ENCODE measurements at regions not wholly inside any gene's neighbourhood (a gene's known extent, or its start where the extent isn't known, plus 50 kb on each side); places are given as distances from the start of the nearest gene placed in this dataset.

- H3K4me3 ChIP-seq (ENCODE audit: low read depth, low read length): no peak overlapping the region
These were observed 96.5 kb downstream of the RRAGC start for GRCh38 chr1:38763121-38763520.

DNA sequence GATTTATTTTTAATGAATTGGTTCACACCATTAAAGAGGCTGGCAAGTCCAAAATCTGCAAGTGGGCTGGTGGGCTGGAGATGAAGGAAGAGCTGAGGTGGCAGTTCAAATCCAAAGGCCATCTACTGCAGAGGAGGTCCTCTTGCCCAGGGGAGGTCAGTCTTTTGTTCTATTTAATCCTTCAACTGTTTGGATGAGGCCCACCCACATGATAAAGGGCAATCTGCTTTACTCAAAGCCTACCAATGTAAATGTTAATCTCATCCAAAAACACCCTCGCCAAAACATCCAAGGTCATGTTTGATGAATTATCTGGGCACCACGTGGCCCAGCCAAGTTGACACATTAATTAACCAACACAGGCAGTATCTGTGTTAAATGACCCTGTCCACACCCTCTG is 99.0 kb downstream of the RRAGC start:
- H3K4me3 ChIP-seq (ENCODE audit: low read depth, low read length): no peak overlapping the region
- DNase-seq (ENCODE audit: low read depth): no peak

More at GRCh38 chr1:38763121-38763520, 96.5 kb downstream of the RRAGC start:
- DNase-seq (ENCODE audit: low read depth): no peak

DNA sequence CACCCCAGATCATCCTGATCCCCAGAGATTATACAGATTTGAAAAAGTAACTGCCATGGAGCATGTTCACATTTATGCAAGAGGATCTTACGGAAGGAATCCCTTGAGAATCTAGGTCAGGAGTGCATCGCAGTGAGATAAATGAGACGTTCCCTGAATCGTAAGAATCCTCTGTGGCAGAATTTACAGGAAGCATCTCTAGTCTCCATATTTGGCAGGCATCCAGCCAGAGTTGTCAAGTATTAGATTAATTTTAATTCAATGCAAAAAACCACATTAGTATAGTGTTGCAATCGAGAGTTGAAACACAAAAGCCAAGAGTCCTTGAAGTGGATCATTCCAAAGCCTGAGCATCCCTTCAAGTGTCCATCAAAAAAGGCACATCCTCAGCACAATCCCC is 100.8 kb downstream of the RRAGC start:
- DNase-seq (ENCODE audit: low read depth): no peak

GRCh38 chr1:38746941-38747600 is 112.5 kb downstream of the RRAGC start:
- H3K4me3 ChIP-seq (ENCODE audit: low read depth, low read length): no peak overlapping the region
- DNase-seq (ENCODE audit: low read depth): no peak

More for the DNA sequence above, 100.8 kb downstream of the RRAGC start:
- no peak overlapping the region for H3K4me3 ChIP-seq (ENCODE audit: low read depth, low read length)

DNA sequence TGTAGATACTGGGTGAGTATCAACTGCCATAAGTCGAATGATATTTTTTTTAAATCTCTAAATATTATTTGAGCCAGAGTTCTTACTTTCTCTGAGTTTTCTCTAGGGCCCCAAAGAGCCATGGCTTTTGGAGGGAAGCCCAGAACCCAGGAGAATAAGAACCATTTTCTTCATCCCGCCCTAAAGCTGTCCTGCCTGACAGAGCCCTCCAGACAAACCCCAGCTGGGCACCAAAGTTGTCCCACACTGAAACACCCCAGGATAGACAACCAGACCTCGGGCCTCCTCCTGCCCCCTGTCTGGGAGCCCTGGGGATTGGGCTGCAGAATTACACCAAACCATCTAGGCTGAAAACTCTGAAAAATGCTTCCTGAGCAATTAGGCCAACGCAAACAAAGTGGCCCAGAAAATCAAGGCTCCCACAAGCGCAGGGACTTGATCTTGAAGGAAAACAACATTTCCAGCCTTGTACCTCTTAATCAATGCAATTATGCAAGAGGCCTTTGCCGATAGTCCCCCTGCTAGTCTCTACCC is 113.1 kb downstream of the RRAGC start:
- DNase-seq (ENCODE audit: low read depth): no peak

GRCh38 chr1:38745476-38746401 is 113.8 kb downstream of the RRAGC start:
- no peak for DNase-seq (ENCODE audit: low read depth)
- H3K4me3 ChIP-seq (ENCODE audit: low read depth, low read length): no peak overlapping the region

More for the DNA sequence above, 113.1 kb downstream of the RRAGC start:
- no peak overlapping the region for H3K4me3 ChIP-seq (ENCODE audit: low read depth, low read length)

GRCh38 chr1:38744452-38745350 is 114.9 kb downstream of the RRAGC start:
- H3K4me3 ChIP-seq (ENCODE audit: low read depth, low read length): no peak overlapping the region
- DNase-seq (ENCODE audit: low read depth): no peak

GRCh38 chr1:38743184-38743583 is 116.4 kb downstream of the RRAGC start:
- no peak overlapping the region for H3K4me3 ChIP-seq (ENCODE audit: low read depth, low read length)
- DNase-seq (ENCODE audit: low read depth): no peak

GRCh38 chr1:38741341-38741740 is 118.2 kb downstream of the RRAGC start:
- DNase-seq (ENCODE audit: low read depth): no peak
- H3K4me3 ChIP-seq (ENCODE audit: low read depth, low read length): no peak overlapping the region

GRCh38 chr1:38740487-38740886 is 119.1 kb downstream of the RRAGC start:
- H3K4me3 ChIP-seq (ENCODE audit: low read depth, low read length): no peak overlapping the region
- no peak for DNase-seq (ENCODE audit: low read depth)

DNA sequence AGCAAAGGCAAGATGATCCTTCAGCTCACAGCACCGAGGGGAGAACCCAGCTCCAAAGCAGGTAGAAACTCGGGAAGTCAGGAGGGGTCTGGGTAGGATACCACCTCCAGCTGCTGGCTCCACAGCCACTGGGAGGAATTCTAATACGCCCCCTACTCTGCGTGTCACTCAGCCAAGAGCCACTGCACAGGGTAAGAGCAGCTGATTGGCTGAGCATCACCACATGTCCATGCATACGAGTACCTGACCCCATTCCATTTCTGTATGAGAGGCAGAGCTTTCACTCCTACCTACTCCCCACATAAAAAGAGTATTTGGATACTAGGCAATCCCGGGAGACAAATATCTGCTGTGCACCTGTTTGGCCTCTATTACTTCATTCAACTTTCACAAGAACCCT is 121.4 kb downstream of the RRAGC start:
- no peak for DNase-seq (ENCODE audit: low read depth)

DNA sequence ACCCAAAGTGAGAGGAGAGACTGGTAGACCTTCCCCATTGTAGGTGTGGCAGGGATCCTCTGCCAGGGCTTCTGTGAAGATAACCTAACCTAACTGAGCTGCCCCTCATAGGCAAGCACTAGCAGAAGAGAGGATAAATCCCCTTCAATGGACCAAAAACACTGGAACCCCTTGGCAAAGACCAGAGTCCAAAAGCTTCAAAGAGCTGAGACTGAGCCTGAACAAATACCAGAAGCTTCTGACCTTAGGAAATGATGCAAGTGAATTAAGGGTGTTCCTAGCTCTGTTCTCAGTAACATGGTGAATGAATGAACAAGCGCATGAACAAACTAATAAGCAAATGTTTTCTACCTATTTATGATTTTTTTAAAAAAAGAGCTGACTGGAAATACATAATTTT is 123.2 kb downstream of the RRAGC start:
- DNase-seq (ENCODE audit: low read depth): no peak
- H3K4me3 ChIP-seq (ENCODE audit: low read depth, low read length): no peak overlapping the region

More for the DNA sequence above, 121.4 kb downstream of the RRAGC start:
- H3K4me3 ChIP-seq (ENCODE audit: low read depth, low read length): no peak overlapping the region

DNA sequence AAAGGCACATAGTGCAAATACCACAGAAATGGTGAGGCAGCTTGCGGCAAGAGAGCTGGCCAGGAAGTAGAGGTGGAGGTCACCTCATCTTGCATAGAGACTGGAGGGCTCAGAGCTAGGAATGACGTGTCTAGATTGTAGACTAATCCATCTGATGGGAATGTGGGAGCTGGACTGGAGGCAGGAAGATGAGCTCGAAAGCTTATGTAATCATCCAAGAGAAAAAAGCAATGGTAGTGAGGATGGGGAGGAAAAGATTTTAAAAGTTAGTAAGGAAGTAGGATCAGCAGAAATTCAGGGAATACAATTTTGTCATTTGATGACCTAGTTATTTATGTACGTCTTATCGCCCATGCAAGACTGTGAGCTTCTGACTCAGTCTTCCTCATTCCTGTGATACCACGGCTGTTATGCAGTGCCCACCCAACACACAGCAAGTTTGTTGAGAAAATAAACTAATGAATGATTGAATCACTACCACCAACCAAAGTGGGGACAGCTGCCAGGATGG is 123.9 kb downstream of the RRAGC start:
- H3K4me3 ChIP-seq (ENCODE audit: low read depth, low read length): no peak overlapping the region
- DNase-seq (ENCODE audit: low read depth): peak; percentile 72

GRCh38 chr1:38733761-38734160 is 125.8 kb downstream of the RRAGC start:
- DNase-seq (ENCODE audit: low read depth): no peak
- H3K4me3 ChIP-seq (ENCODE audit: low read depth, low read length): no peak overlapping the region

- peak; percentile 17 for DNase-seq (ENCODE audit: low read depth)
- H3K4me3 ChIP-seq (ENCODE audit: low read depth, low read length): no peak overlapping the region
These were observed 128.8 kb downstream of the RRAGC start for GRCh38 chr1:38730511-38731397.

- no peak overlapping the region for H3K4me3 ChIP-seq (ENCODE audit: low read depth, low read length)
- no peak for DNase-seq (ENCODE audit: low read depth)
These were observed 131.0 kb downstream of the RRAGC start for GRCh38 chr1:38728585-38728908.

DNA sequence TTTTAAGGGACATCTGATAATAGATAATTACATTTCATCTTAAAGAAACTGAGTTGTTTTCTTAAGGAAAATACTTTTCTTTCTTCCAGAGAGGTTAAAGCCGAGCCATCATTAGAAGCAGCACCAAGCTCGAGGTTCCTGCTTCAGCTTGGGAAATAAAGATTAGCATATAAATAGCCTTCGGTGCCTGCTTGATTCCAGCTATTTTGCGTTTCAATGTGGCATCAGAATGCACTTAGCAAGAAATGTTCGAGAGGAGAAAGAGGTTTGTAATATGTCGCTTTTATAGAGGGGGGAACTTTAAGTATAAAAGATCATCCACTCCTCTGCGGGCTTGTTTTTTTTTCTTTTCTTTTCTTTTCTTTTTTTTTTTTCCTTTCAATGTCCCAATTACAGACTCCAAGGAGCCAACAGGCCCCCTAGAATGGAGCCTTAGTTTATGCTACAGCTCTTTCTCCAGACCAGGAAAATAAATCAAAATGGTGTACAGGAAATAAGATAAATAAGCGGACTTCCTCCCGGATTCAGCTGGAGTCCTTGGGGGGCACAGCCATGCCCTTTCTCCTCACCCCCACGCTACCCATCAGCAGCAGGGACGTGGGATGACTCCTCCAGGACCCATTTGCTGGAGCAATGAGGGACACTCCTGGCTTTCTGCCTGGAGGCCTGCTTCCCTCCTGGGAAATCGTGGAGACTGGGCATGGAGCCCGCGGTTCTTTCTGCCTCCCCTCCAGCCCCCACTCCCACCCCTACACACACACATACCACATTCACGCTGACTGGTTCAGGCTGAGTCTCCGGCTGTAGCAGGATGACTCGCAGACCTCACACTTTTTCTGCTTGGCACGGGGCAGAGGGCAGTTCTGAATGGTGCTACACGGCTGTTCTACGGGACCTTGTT is 131.6 kb downstream of the RRAGC start:
- H3K4me3 ChIP-seq (ENCODE audit: low read depth, low read length): no peak overlapping the region
- peak; percentile 88 for DNase-seq (ENCODE audit: low read depth)

Measured in skeletal muscle cell (primary cell).